22Rv1 (cell line): ENCODE measurements at regions not wholly inside any gene's neighbourhood (a gene's known extent, or its start where the extent isn't known, plus 50 kb on each side); places are given as distances from the start of the nearest gene placed in this dataset.

Experiments used
- H3K27ac ChIP-seq: fragments of 450-650 bp; 2 replicates; pipeline ENCODE4 v1.5.1; 2017
- ZFX ChIP-seq: fragments of 450-650 bp; IDR thresholded peaks from 2 replicates; pipeline ENCODE4 v1.6.1; 2017; ENCODE audit warnings: antibody characterized with exemption, borderline replicate concordance
- TF ChIP-seq, protein P1 (sequence below): fragments of 450-650 bp; IDR thresholded peaks from 2 replicates; pipeline ENCODE4 v1.5.1; 2017; ENCODE audit warnings: mild to moderate bottlenecking

DNA sequence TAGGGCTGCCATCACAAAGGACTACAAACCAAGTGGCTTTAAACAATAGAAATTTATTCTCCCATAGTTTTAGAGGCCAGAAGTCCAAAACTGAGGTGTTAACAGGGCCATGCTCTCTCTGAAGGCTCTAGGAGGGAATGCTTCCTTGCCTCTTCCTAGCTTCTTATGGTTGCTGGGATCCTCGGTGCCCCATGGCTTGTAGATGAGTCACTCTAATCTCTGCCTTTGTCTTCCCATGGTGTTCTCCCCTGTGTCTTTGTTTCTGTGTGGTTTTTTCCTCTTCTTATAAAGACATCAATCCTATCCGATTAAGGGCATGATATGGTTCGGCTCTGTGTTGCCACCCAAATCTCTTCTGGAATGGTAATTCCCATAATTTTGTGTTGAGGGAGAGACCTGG is 178.8 kb upstream of the NREP start:
- no peak overlapping the region for H3K27ac ChIP-seq
- TF ChIP-seq ZFX = no peak
- TF ChIP-seq, protein P1, sequence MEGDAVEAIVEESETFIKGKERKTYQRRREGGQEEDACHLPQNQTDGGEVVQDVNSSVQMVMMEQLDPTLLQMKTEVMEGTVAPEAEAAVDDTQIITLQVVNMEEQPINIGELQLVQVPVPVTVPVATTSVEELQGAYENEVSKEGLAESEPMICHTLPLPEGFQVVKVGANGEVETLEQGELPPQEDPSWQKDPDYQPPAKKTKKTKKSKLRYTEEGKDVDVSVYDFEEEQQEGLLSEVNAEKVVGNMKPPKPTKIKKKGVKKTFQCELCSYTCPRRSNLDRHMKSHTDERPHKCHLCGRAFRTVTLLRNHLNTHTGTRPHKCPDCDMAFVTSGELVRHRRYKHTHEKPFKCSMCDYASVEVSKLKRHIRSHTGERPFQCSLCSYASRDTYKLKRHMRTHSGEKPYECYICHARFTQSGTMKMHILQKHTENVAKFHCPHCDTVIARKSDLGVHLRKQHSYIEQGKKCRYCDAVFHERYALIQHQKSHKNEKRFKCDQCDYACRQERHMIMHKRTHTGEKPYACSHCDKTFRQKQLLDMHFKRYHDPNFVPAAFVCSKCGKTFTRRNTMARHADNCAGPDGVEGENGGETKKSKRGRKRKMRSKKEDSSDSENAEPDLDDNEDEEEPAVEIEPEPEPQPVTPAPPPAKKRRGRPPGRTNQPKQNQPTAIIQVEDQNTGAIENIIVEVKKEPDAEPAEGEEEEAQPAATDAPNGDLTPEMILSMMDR = no peak

DNA sequence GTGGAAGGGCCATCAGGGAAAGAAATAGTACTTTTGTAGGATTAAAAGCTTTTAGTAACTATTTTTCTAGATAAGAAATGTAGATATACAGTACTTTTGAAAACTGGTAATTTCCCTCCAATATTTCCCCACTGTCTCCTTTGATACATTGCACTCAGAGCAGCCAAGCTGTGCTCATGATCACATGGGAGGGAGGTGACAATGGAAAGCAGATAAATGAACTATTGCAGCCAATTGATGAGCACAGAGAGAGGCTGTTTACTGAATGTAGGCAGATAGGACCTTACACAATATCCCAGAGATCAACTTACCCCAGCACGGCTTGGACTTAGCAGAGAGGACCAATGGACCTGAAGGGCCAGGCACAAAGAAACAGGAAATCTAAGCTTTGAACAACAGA is 178.0 kb upstream of the NREP start:
- TF ChIP-seq ZFX = no peak
- TF ChIP-seq, protein P1 = no peak
- no peak overlapping the region for H3K27ac ChIP-seq

DNA sequence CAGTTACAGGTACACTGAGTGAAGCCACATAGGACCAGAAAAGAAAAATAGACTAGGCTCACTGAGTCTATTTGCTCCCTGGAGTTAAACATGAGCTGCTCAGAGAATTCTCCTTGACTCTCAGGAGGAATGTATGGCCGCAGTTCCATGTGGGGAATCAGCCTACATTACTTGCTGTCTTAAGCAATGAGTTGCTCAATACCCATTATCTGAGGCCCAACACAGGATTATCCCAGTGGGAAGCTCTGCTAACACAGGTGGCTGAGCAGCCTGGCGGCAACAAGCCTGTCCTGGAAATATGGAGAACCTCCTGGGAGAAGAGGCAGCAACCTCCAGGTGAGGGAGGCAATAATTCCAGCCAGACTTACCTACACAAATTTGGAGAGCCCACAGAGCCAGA is 177.5 kb upstream of the NREP start:
- TF ChIP-seq, protein P1 = no peak
- TF ChIP-seq ZFX = no peak
- H3K27ac ChIP-seq = no peak overlapping the region

DNA sequence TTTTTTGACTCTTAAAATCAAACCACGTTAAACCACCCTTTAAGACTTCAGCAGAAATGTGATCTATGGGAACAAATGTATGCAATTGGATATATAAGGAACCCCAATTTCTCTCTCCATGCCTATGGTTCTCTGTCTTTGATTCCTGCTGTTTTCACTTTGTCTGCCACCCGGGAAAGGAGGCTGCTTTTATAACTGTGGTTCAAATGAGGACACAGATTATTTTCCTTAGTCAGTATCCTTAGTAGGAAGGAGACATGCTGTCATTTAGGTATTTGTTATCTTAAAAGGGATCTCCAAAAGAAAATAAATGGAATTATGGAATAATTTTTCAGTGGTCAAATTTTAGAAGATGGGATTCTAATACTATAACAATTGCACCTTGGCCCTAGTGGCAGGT is 176.1 kb upstream of the NREP start:
- no peak overlapping the region for H3K27ac ChIP-seq
- TF ChIP-seq, protein P1 = no peak
- no peak for TF ChIP-seq ZFX

DNA sequence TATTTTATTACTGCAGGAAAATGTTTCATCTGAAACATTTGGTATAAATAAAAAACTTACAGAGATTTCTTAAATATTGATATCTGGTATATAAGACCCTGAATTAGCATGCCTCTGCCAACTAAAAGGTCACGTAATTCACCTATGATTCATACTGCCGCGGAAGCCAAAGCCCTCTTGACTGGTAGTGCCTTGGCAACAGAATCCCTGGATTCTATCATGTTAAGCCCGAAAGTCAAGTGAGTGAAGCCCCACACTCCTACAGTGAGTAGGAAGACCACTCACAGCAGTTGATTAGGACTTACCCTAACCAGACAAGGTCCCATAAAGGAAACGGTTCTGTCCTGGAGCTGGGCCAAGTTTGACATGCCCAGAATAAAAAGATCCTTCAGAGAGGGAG is 175.6 kb upstream of the NREP start:
- no peak for TF ChIP-seq ZFX
- H3K27ac ChIP-seq = no peak overlapping the region

DNA sequence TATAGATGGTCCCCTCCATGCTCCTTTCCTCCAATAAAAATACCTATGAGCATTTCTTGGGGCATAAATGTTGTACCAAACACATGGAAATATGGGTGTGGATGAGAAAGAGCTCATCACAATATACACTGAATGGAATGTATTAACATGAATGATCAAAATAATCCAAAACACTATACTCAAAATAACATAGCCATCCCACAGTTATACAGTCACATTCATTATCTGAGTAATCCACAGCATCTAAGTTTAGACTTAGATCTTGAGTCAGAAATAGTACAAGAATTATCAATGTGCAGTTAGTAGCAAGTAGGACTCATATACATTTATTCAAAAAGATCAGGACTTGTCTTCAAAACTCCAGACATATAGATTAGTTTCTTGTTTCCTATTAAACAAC is 175.2 kb upstream of the NREP start:
- H3K27ac ChIP-seq = no peak overlapping the region
- TF ChIP-seq, protein P1 = no peak
- TF ChIP-seq ZFX = no peak

DNA sequence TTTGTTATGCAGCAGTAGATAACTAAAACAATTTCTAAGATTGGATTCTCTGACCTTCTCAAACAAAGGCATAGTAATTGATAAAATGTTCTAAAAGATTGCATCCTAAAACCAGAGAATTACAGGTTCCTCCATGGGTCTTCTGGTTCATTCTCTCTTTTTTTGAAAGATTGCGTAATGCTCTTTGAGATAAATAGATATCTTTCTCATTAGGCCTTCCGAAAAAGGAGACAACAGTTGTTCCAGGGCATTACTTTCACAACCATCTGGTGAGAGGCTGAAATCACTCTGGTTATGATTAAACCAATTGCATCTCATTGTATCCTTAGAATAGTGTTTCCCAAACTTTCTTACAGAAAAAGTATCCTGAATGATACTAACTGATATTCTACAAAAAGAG is 174.7 kb upstream of the NREP start:
- TF ChIP-seq, protein P1 = no peak
- no peak for TF ChIP-seq ZFX
- H3K27ac ChIP-seq = no peak overlapping the region

DNA sequence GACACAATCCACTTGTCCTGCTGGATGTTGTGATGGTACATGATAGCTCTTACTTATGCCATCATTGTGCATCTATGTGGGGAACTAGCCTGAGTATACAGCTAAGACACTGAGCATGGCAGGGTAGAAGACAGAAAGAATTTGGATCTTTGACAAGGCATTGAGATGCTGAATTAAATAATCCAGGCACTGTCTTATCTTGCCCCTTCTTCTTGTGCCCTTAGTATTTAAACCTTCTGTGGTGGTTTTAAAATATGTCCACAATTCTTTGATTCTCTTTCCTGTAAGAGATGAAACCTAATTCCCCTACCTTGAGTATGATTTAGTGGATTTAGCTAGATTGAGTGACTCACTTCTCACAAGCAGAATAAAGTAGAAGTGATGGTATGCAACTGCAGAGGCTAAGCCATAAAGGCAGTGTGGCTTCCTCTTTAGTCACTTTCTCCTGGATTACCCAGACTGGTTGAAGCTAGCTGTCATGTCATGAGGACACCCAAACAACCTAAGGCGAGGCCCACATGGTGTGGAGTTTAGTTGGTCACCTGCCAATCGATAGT is 174.0 kb upstream of the NREP start:
- no peak for TF ChIP-seq ZFX
- TF ChIP-seq, protein P1 = no peak
- no peak overlapping the region for H3K27ac ChIP-seq
